Mesenchymal stem cell (in vitro differentiated cells and primary cell): ENCODE measurements at regions not wholly inside any gene's neighbourhood (a gene's known extent, or its start where the extent isn't known, plus 50 kb on each side); places are given as distances from the start of the nearest gene placed in this dataset.
"Not testable (repeated sequence)": the region's sequence is repeated elsewhere in the genome, so short reads cannot be mapped to it uniquely, and the experiment has no call there.

Experiments
- DNase-seq: peaks from one replicate; pipeline ENCODE4 v3.0.0-alpha.2; 2013
- H2AFZ ChIP-seq: one replicate; pipeline ENCODE4 v1.6.1; 2013; ENCODE audit warnings: low read depth, mild to moderate bottlenecking, control low read depth, inconsistent platforms, low read length, moderate library complexity
- H2AK5ac ChIP-seq: 2 replicates; pipeline ENCODE4 v1.6.1; 2013; ENCODE audit warnings: low read length, moderate library complexity, mild to moderate bottlenecking, inconsistent platforms; ENCODE audit not compliant: severe bottlenecking
- H2BK120ac ChIP-seq: one replicate; pipeline ENCODE4 v1.6.1; 2013; ENCODE audit warnings: low read depth, mild to moderate bottlenecking, inconsistent platforms, low read length, moderate library complexity
- H2BK12ac ChIP-seq, 2 experiments: one replicate each; pipeline ENCODE4 v1.6.1; 2013; ENCODE audit warnings: inconsistent platforms in 2 of 2, low read length in 2 of 2, mild to moderate bottlenecking in 2 of 2, moderate library complexity in 2 of 2, control low read depth in 1 of 2
- H2BK15ac ChIP-seq: one replicate; pipeline ENCODE4 v1.6.1; 2013; ENCODE audit warnings: mild to moderate bottlenecking, low read depth, inconsistent platforms; ENCODE audit not compliant: poor library complexity, severe bottlenecking
- H2BK5ac ChIP-seq: 2 replicates; pipeline ENCODE4 v1.6.1; 2013; ENCODE audit warnings: low read depth, mild to moderate bottlenecking, low read length, control low read depth, inconsistent platforms; ENCODE audit not compliant: poor library complexity, severe bottlenecking
- H3K14ac ChIP-seq, 2 experiments: one replicate each; pipeline ENCODE4 v1.6.1; 2013; ENCODE audit warnings: inconsistent platforms in 2 of 2, low read length in 2 of 2, control low read depth in 1 of 2, mild to moderate bottlenecking in 1 of 2, moderate library complexity in 1 of 2
- H3K18ac ChIP-seq, 2 experiments: one replicate each; pipeline ENCODE4 v1.6.1; 2013; ENCODE audit warnings: inconsistent platforms in 2 of 2, low read length in 2 of 2, control low read depth in 1 of 2, low read depth in 1 of 2, mild to moderate bottlenecking in 1 of 2
- H3K23ac ChIP-seq, 2 experiments: one replicate each; pipeline ENCODE4 v1.6.1; 2013; ENCODE audit warnings: inconsistent platforms in 2 of 2, low read length in 2 of 2, mild to moderate bottlenecking in 2 of 2, moderate library complexity in 2 of 2, control low read depth in 1 of 2
- H3K27ac ChIP-seq: 2 replicates; pipeline ENCODE4 v1.5.1; 2013; ENCODE audit warnings: mild to moderate bottlenecking, moderate library complexity, low read length, control low read depth, inconsistent platforms; ENCODE audit not compliant: poor library complexity, severe bottlenecking
- H3K27me3 ChIP-seq, 2 experiments: 2 replicates each; pipeline versions ENCODE4 v1.6.1 to v1.7.0; 2013; ENCODE audit warnings: low read length in 2 of 2, mild to moderate bottlenecking in 2 of 2, moderate library complexity in 2 of 2, control low read depth in 1 of 2, inconsistent platforms in 1 of 2; ENCODE audit not compliant: control insufficient read depth in 1 of 2, insufficient read depth in 1 of 2
- H3K36me3 ChIP-seq, 2 experiments: 2 replicates each; pipeline versions ENCODE4 v1.6.1 to v1.7.0; 2013; ENCODE audit warnings: low read length in 2 of 2, control low read depth in 1 of 2, inconsistent platforms in 1 of 2, low read depth in 1 of 2, mild to moderate bottlenecking in 1 of 2; ENCODE audit not compliant: insufficient read depth in 2 of 2, control insufficient read depth in 1 of 2
- H3K4ac ChIP-seq, 2 experiments: one replicate each; pipeline ENCODE4 v1.6.1; 2013; ENCODE audit warnings: inconsistent platforms in 2 of 2, low read length in 2 of 2, mild to moderate bottlenecking in 2 of 2, moderate library complexity in 2 of 2, control low read depth in 1 of 2, low read depth in 1 of 2
- H3K4me1 ChIP-seq: 2 replicates; pipeline ENCODE4 v1.6.1; 2013; ENCODE audit warnings: low read depth, low read length, control low read depth; ENCODE audit not compliant: control insufficient read depth, insufficient read depth
- H3K4me2 ChIP-seq: 2 replicates; pipeline ENCODE4 v1.6.1; 2013; ENCODE audit warnings: low read length, mild to moderate bottlenecking, inconsistent platforms; ENCODE audit not compliant: poor library complexity, severe bottlenecking
- H3K4me3 ChIP-seq, 2 experiments: 2 replicates each; pipeline versions ENCODE4 v1.5.1 to v1.7.0; 2013; ENCODE audit warnings: low read length in 2 of 2, mild to moderate bottlenecking in 2 of 2, control low read depth in 1 of 2, low read depth in 1 of 2; ENCODE audit not compliant: insufficient read depth in 1 of 2
- H3K79me1 ChIP-seq: replicated peaks from 2 replicates; pipeline ENCODE4 v1.6.1; 2013; ENCODE audit warnings: mild to moderate bottlenecking, control low read depth, low read length, inconsistent platforms; ENCODE audit not compliant: poor library complexity, severe bottlenecking
- H3K9ac ChIP-seq: 2 replicates; pipeline ENCODE4 v1.7.0; 2013; ENCODE audit warnings: mild to moderate bottlenecking, low read length, moderate library complexity
- H3K9me3 ChIP-seq: 2 replicates; pipeline ENCODE4 v1.7.0; 2013; ENCODE audit warnings: mild to moderate bottlenecking, low read length; ENCODE audit not compliant: control insufficient read depth
- H4K8ac ChIP-seq: one replicate; pipeline ENCODE4 v1.6.1; 2013; ENCODE audit warnings: inconsistent platforms, mild to moderate bottlenecking, low read length, moderate library complexity
- H4K91ac ChIP-seq: one replicate; pipeline ENCODE4 v1.6.1; 2013; ENCODE audit warnings: mild to moderate bottlenecking, low read length, inconsistent platforms
- WGBS: methylation state at CpG from one replicate; pipeline ENCODE4 v1.1.7; 2013; ENCODE audit warnings: mixed read lengths; 5-methylcytosine and 5-hydroxymethylcytosine counted together

- not testable (repeated sequence) for H3K27me3 ChIP-seq, H3K18ac ChIP-seq, H3K14ac ChIP-seq, DNase-seq, H2BK5ac ChIP-seq, H3K27ac ChIP-seq, H2BK120ac ChIP-seq, H2AFZ ChIP-seq, H3K9me3 ChIP-seq, H3K23ac ChIP-seq, H4K91ac ChIP-seq, H3K4me3 ChIP-seq, H4K8ac ChIP-seq, H3K4me2 ChIP-seq, H3K36me3 ChIP-seq, H3K9ac ChIP-seq, H3K4me1 ChIP-seq, H2BK15ac ChIP-seq, H3K4ac ChIP-seq, H3K79me1 ChIP-seq, H2AK5ac ChIP-seq, H2BK12ac ChIP-seq
- 75% methylated on average over 1 of the region's 2 CpGs for WGBS
Observed at GRCh38 chr12:37570547-37570946, 746.0 kb upstream of the ALG10B start.
